Colonic mucosa (tissue), 4 donors: ENCODE measurements at regions not wholly inside any gene's neighbourhood (a gene's known extent, or its start where the extent isn't known, plus 50 kb on each side); places are given as distances from the start of the nearest gene placed in this dataset.

ENCODE experiments used
- DNase-seq: peaks from one replicate; pipeline ENCODE4 v3.0.0-alpha.2; 2020
- H3K27ac ChIP-seq: fragments of 200-600 bp; one replicate; pipeline ENCODE4 v1.8.0; 2021
- H3K27me3 ChIP-seq: fragments of 200-600 bp; one replicate; pipeline ENCODE4 v1.8.0; 2021
- H3K36me3 ChIP-seq: fragments of 200-600 bp; one replicate; pipeline ENCODE4 v1.8.0; 2021
- H3K4me1 ChIP-seq: fragments of 200-600 bp; one replicate; pipeline ENCODE4 v1.8.0; 2021; ENCODE audit warnings: mild to moderate bottlenecking
- H3K4me3 ChIP-seq: fragments of 200-600 bp; one replicate; pipeline ENCODE4 v1.8.0; 2021
- H3K9ac ChIP-seq, 2 donors: one replicate each; pipeline ENCODE4 v1.7.0; 2013; ENCODE audit warnings: control low read depth in 2 of 2, low read depth in 2 of 2, low read length in 2 of 2
- H3K9me3 ChIP-seq: fragments of 200-600 bp; one replicate; pipeline ENCODE4 v1.8.0; 2021
- intact Hi-C: fragments of 100-400 bp; cut with DNase I; formaldehyde crosslinking; loops from one replicate; pipeline ENCODE4 v1.14.1; 2022
- TF ChIP-seq, protein P1 (sequence below): fragments of 200-600 bp; IDR thresholded peaks from one replicate; pipeline ENCODE4 v1.8.0; 2022; ENCODE audit warnings: antibody characterized with exemption, mild to moderate bottlenecking
- donor health status: healthy.
- donor health status: DM: no; HTN: no; CAD: no.
- donor health status: DM: no; HTN: no; CAD: no.

DNA sequence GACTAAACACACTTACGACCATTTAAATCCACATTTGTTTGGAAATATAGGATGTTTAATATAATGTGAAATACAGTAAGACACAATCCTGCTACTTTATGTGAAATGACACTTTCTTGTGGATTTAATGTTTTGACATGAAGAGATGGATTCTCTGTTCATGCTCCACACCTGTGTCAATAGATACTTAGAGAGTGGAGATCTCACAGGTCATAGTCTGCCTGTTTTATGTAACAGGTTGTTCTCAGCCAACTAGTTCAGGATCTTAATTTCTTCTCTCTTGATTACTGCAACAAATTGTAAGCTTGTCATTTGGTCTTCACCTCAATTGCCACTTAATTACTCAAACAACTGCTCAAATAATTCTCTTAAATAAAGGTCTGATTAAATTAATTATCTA lies 1621.2 kb downstream of the PCDH7 start:
- DNase-seq = no peak
- no peak overlapping the region for H3K4me3 ChIP-seq
- H3K27me3 ChIP-seq = no peaks in the 10 kb centered on the region
- TF ChIP-seq, protein P1, sequence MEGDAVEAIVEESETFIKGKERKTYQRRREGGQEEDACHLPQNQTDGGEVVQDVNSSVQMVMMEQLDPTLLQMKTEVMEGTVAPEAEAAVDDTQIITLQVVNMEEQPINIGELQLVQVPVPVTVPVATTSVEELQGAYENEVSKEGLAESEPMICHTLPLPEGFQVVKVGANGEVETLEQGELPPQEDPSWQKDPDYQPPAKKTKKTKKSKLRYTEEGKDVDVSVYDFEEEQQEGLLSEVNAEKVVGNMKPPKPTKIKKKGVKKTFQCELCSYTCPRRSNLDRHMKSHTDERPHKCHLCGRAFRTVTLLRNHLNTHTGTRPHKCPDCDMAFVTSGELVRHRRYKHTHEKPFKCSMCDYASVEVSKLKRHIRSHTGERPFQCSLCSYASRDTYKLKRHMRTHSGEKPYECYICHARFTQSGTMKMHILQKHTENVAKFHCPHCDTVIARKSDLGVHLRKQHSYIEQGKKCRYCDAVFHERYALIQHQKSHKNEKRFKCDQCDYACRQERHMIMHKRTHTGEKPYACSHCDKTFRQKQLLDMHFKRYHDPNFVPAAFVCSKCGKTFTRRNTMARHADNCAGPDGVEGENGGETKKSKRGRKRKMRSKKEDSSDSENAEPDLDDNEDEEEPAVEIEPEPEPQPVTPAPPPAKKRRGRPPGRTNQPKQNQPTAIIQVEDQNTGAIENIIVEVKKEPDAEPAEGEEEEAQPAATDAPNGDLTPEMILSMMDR = no peak
- no peak overlapping the region for H3K27ac ChIP-seq
- H3K9me3 ChIP-seq = no peaks in the 10 kb centered on the region
- H3K4me1 ChIP-seq = no peaks in the 10 kb centered on the region
- H3K9ac ChIP-seq = no peak overlapping the region
- intact Hi-C loops = no loop called here
- no peaks in the 10 kb centered on the region for H3K36me3 ChIP-seq

DNA sequence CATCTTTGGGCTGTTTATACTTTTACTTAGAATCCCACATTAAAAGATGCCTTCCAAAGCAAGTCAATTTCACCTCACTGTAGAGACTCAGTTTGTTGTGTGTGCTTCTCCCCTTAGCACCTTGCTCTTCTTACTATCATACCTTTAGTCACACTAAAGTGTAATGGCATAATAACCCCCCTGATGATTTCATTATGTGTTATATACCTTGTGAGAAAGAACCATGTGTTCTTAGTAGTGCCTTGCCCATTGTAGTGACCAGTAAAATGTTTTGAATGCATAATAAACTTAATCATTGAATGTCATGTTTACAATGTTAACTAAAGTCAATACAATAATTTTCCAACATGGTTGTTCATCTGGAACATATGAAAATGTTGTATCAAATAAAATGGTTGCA lies 1621.9 kb downstream of the PCDH7 start:
- Histone ChIP-seq H3K4me3 (no peak overlapping the region), H3K9ac (no peak overlapping the region), H3K9me3 (no peaks in the 10 kb centered on the region), H3K4me1 (no peaks in the 10 kb centered on the region), H3K27ac (no peak overlapping the region), H3K27me3 (no peaks in the 10 kb centered on the region), H3K36me3 (no peaks in the 10 kb centered on the region)
- DNase-seq = no peak
- intact Hi-C loops = no loop called here
- TF ChIP-seq, protein P1 = no peak

DNA sequence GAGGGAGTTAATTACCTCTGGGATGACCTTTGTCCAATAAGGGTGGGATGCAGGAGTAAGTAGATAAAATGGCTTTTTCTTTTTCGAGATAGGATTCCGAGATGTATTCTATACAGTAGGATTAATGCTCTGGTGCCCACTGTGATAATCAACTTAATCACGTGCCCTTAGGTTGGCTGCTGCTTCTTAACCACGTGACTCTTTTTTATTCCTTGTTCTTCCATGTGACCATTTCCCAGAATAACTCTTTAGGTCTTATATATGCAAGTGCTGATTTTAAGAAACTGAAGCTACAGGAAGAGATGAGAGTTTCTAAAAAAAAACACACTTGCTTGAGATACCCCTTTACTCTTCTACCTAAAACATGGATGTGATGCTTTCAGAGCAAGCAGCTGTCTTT lies 1628.9 kb downstream of the PCDH7 start:
- H3K4me3 ChIP-seq = no peak overlapping the region
- H3K36me3 ChIP-seq = no peaks in the 10 kb centered on the region
- TF ChIP-seq, protein P1 = no peak
- H3K4me1 ChIP-seq = no peaks in the 10 kb centered on the region
- H3K27me3 ChIP-seq = no peaks in the 10 kb centered on the region
- no peak overlapping the region for H3K9ac ChIP-seq
- no peak for DNase-seq
- no peak overlapping the region for H3K27ac ChIP-seq
- intact Hi-C loops = no loop called here
- H3K9me3 ChIP-seq = no peaks in the 10 kb centered on the region

DNA sequence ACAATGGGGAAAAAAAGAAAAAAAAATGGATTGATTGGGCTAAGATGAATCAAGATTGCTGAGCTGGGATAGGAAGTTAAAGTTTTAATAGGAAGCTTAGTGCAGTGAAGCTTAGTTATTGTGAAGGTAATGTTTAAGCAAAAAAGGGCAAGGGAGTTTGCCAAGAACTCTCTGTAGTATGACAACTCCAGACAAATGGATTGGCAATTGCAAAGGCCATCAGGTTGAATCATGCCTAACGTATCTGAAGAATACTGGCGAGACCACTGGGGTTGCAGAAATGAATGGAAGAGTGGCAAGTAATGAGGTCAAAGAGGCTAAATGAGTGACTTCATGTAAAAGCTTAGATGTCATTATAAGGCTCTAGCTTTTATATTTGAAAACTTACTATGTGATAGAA lies 1654.0 kb downstream of the PCDH7 start:
- no peaks in the 10 kb centered on the region for H3K36me3 ChIP-seq
- H3K4me3 ChIP-seq = no peak overlapping the region
- no peaks in the 10 kb centered on the region for H3K9me3 ChIP-seq
- no peaks in the 10 kb centered on the region for H3K4me1 ChIP-seq
- H3K27me3 ChIP-seq = no peaks in the 10 kb centered on the region
- H3K27ac ChIP-seq = no peak overlapping the region
- intact Hi-C loops = no loop called here
- DNase-seq = no peak
- H3K9ac ChIP-seq = no peak overlapping the region
- TF ChIP-seq, protein P1 = no peak

DNA sequence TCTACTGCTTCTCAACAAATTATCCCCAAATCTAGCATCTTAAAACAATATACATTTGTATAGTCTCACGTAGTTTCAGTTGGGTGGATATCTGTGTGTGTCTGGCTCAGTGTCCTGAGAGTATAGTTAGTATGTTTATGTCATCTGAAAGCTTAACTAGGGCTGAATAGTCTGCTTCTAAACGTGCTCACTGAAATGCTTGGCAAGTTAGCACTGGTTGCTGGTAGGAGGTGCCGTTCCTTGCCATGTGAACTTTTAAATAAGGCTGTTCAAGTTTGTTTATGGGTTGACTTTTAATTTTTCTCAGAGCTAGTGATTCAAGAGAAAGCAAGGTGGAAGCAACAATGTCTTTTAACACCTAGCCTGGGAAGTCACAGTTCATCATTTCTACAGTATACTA lies 1673.6 kb downstream of the PCDH7 start:
- TF ChIP-seq, protein P1 = no peak
- Histone ChIP-seq H3K27ac (no peak overlapping the region), H3K9ac (no peak overlapping the region), H3K27me3 (no peaks in the 10 kb centered on the region), H3K9me3 (no peaks in the 10 kb centered on the region), H3K4me3 (no peak overlapping the region), H3K4me1 (no peaks in the 10 kb centered on the region), H3K36me3 (no peaks in the 10 kb centered on the region)
- DNase-seq = no peak
- intact Hi-C loops = no loop called here

DNA sequence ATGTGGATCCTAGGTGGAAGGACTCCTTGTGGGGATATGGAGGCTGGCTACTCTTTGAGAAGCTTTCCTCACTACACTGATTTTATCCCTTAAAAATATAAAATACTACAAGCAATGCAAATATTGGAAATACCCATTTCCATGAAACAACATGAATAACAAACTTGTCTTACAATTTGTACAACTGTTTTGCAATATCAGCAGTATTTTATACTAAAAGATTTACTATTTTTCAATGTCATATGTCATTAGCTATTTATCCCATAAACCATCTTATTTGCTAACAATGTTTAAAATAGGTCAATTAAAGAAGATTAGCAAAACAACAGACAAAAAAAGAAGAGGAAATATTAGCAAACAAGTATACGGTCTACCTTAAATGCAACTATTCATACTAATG lies 1674.1 kb downstream of the PCDH7 start:
- Histone ChIP-seq H3K36me3 (no peaks in the 10 kb centered on the region), H3K27me3 (no peaks in the 10 kb centered on the region), H3K4me1 (no peaks in the 10 kb centered on the region), H3K27ac (no peak overlapping the region), H3K4me3 (no peak overlapping the region), H3K9me3 (no peaks in the 10 kb centered on the region), H3K9ac (no peak overlapping the region)
- TF ChIP-seq, protein P1 = no peak
- intact Hi-C loops = no loop called here
- DNase-seq = no peak
